ENCODE measurements at regions not wholly inside any gene's neighbourhood (a gene's known extent, or its start where the extent isn't known, plus 50 kb on each side); places are given as distances from the start of the nearest gene placed in this dataset.

- TF ChIP-seq CTCF (IDR thresholded peaks at IDR 0.05; ENCODE audit: insufficient read depth, low read depth, low read length): no peak
- CTCF ChIA-PET: no interaction called here
- no peak for DNase-seq (ENCODE audit: low read depth)
- no peaks in the 10 kb centered on the region for H3K36me3 ChIP-seq (ENCODE audit: control insufficient read depth, insufficient read depth, low read length)
- no peak overlapping the region for H3K4me3 ChIP-seq (ENCODE audit: low read depth, low read length)
- POLR2A ChIA-PET: no interaction called here
- no peaks in the 10 kb centered on the region for H3K27me3 ChIP-seq (ENCODE audit: control insufficient read depth, insufficient read depth, low read length)
These were observed 633.2 kb downstream of the DMRTA1 start for GRCh38 chr9:23079798-23080197.

- POLR2A ChIA-PET: no interaction called here
These were observed 634.8 kb downstream of the DMRTA1 start for GRCh38 chr9:23081377-23081776.

GRCh38 chr9:23088932-23089364 lies 642.3 kb downstream of the DMRTA1 start:
- DNase-seq (ENCODE audit: low read depth): no peak
- TF ChIP-seq CTCF (IDR thresholded peaks at IDR 0.05; ENCODE audit: insufficient read depth, low read depth, low read length): no peak
- Histone ChIP-seq H3K27me3 (ENCODE audit: control insufficient read depth, insufficient read depth, low read length) (no peaks in the 10 kb centered on the region), H3K4me3 (ENCODE audit: low read depth, low read length) (no peak overlapping the region), H3K36me3 (ENCODE audit: control insufficient read depth, insufficient read depth, low read length) (no peaks in the 10 kb centered on the region)
- POLR2A ChIA-PET: no interaction called here
- CTCF ChIA-PET: no interaction called here

More at GRCh38 chr9:23081377-23081776, 634.8 kb downstream of the DMRTA1 start:
- Histone ChIP-seq H3K36me3 (ENCODE audit: control insufficient read depth, insufficient read depth, low read length) (no peaks in the 10 kb centered on the region), H3K27me3 (ENCODE audit: control insufficient read depth, insufficient read depth, low read length) (no peaks in the 10 kb centered on the region), H3K4me3 (ENCODE audit: low read depth, low read length) (no peak overlapping the region)
- CTCF ChIA-PET: no interaction called here
- TF ChIP-seq CTCF (IDR thresholded peaks at IDR 0.05; ENCODE audit: insufficient read depth, low read depth, low read length): no peak
- DNase-seq (ENCODE audit: low read depth): no peak

DNA sequence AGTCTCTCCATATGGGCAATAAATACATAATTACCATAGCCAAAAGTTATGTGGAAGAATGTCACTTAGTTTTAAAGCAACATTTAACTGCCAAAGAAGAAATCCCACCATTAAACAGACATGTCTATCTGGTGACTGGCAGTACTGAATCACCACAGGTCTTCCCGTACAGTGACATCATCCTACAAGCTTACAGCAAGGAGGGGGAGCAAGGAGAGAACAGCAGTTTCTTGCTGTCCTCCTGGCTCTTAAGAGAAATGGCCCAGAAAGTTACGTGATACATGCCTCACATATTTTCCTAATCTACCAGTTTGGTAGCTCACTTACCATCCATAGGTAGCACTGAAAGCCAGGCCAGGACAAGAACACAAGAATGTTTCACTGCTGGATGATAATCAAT lies 671.0 kb downstream of the DMRTA1 start:
- no peak for TF ChIP-seq CTCF (IDR thresholded peaks at IDR 0.05; ENCODE audit: insufficient read depth, low read depth, low read length)
- CTCF ChIA-PET: no interaction called here
- no peaks in the 10 kb centered on the region for H3K27me3 ChIP-seq (ENCODE audit: control insufficient read depth, insufficient read depth, low read length)
- POLR2A ChIA-PET: no interaction called here
- no peak for DNase-seq (ENCODE audit: low read depth)
- no peak overlapping the region for H3K4me3 ChIP-seq (ENCODE audit: low read depth, low read length)
- H3K36me3 ChIP-seq (ENCODE audit: control insufficient read depth, insufficient read depth, low read length): no peaks in the 10 kb centered on the region

- TF ChIP-seq CTCF (IDR thresholded peaks at IDR 0.05; ENCODE audit: insufficient read depth, low read depth, low read length): no peak
- Histone ChIP-seq H3K36me3 (ENCODE audit: control insufficient read depth, insufficient read depth, low read length) (no peaks in the 10 kb centered on the region), H3K27me3 (ENCODE audit: control insufficient read depth, insufficient read depth, low read length) (no peaks in the 10 kb centered on the region), H3K4me3 (ENCODE audit: low read depth, low read length) (no peak overlapping the region)
- POLR2A ChIA-PET: no interaction called here
- CTCF ChIA-PET: no interaction called here
- DNase-seq (ENCODE audit: low read depth): no peak
These were observed 674.0 kb downstream of the DMRTA1 start for GRCh38 chr9:23120630-23121029.
